ENCODE measurements at regions not wholly inside any gene's neighbourhood (a gene's known extent, or its start where the extent isn't known, plus 50 kb on each side); places are given as distances from the start of the nearest gene placed in this dataset.

GRCh38 chr10:63994371-63994770 is 473.2 kb downstream of the REEP3 start:
- TF ChIP-seq CTCF (conservative IDR thresholded peaks at IDR 0.05; ENCODE audit: low read depth, low read length) = no peak
- no peak for DNase-seq (ENCODE audit: low read depth)
- H3K4me3 ChIP-seq (ENCODE audit: low read depth, low read length) = no peak overlapping the region

DNA sequence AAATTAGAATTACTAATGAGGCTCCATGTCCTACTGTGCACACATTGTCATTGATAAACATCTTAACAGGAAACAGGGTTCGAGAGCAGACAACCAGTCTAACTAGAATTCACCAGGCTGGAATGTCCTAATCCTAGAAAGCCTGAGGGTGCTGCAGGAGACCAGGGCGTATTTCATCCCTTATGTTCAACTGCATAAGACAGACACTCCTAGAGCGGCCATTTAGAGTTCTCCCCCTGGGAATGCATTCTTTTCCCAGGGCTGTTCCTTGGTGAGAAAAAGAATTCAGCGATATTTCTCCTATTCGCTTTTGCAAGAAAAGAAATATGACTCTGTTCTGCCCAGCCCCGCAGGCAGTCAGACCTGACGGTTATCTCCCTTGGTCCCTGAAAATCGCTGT is 486.0 kb downstream of the REEP3 start:
- no peak for TF ChIP-seq CTCF (conservative IDR thresholded peaks at IDR 0.05; ENCODE audit: low read depth, low read length)
- DNase-seq (ENCODE audit: low read depth) = no peak
- H3K4me3 ChIP-seq (ENCODE audit: low read depth, low read length) = no peak overlapping the region

GRCh38 chr10:64010711-64011110 is 489.5 kb downstream of the REEP3 start:
- DNase-seq (ENCODE audit: low read depth) = no peak
- no peak overlapping the region for H3K4me3 ChIP-seq (ENCODE audit: low read depth, low read length)
- no peak for TF ChIP-seq CTCF (conservative IDR thresholded peaks at IDR 0.05; ENCODE audit: low read depth, low read length)

GRCh38 chr10:64011912-64012714 is 490.9 kb downstream of the REEP3 start:
- TF ChIP-seq CTCF (conservative IDR thresholded peaks at IDR 0.05; ENCODE audit: low read depth, low read length) = no peak
- no peak for DNase-seq (ENCODE audit: low read depth)
- H3K4me3 ChIP-seq (ENCODE audit: low read depth, low read length) = no peak overlapping the region

DNA sequence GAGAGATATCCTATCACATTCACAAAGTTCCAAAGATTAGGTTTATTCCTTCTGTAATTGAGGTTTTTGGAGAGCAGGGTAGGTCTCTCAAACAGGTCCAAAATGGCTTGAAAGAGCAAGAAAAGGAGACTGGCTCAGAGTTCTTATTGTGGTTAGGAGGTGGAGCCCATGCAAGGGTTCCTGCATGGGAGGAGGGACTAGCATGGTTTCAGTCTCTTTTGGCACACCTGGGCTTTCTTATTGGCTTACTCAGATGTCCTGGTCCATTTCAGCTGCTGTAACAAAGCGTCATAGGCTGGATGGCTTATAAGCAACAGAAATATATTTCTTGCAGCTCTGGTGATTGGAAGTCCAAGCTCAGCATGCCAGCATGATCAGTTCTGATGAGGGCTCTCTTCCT is 493.1 kb downstream of the REEP3 start:
- no peak for TF ChIP-seq CTCF (conservative IDR thresholded peaks at IDR 0.05; ENCODE audit: low read depth, low read length)
- H3K4me3 ChIP-seq (ENCODE audit: low read depth, low read length) = no peak overlapping the region
- DNase-seq (ENCODE audit: low read depth) = no peak

- no peak for TF ChIP-seq CTCF (conservative IDR thresholded peaks at IDR 0.05; ENCODE audit: low read depth, low read length)
- H3K4me3 ChIP-seq (ENCODE audit: low read depth, low read length) = no peak overlapping the region
- no peak for DNase-seq (ENCODE audit: low read depth)
These were observed 502.8 kb downstream of the REEP3 start for GRCh38 chr10:64023926-64024470.

DNA sequence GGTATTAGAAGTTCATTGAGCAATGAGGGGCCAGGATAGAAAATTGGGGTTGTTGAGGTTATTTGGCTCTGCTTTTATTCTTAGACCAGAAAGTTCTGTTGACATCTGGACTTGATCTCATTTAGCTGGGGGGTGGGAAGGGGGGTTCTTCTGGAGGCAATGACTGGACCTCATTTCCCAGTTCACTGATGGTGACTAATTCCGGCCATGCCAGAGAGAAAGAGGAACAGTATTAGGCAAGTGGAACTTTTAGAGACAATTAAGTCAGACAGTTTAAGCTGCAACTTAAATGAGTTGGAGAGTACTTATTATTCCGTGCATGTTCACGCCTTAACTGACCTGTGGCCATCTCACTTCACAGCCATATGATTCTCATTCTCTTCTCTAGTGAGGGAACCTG is 512.5 kb downstream of the REEP3 start:
- H3K4me3 ChIP-seq (ENCODE audit: low read depth, low read length) = no peak overlapping the region
- DNase-seq (ENCODE audit: low read depth) = no peak
- TF ChIP-seq CTCF (conservative IDR thresholded peaks at IDR 0.05; ENCODE audit: low read depth, low read length) = no peak

Measured in epithelial cell of proximal tubule (primary cell).